Naive thymus-derived CD4-positive, alpha-beta T cell (primary cell): ENCODE measurements at regions not wholly inside any gene's neighbourhood (a gene's known extent, or its start where the extent isn't known, plus 50 kb on each side); places are given as distances from the start of the nearest gene placed in this dataset.

ENCODE experiments used
- ATAC-seq: fragments of 150-1000 bp; cut with Tn5 transposase; 2 replicates; pipeline ENCODE4 v1.10.0; 2021; ENCODE audit warnings: mild to moderate bottlenecking, moderate library complexity
- CTCF ChIA-PET: fragments of 350-600 bp; sonication (Branson Sonifier 250); formaldehyde crosslinking; loops from one replicate; lab custom pipeline; 2021; ENCODE audit warnings: antibody characterized with exemption; lab: Charles Lee
- POLR2A ChIA-PET: fragments of 350-600 bp; sonication (Branson Sonifier 250); formaldehyde crosslinking; loops from one replicate; lab custom pipeline; 2021; ENCODE audit warnings: antibody characterized with exemption, inconsistent platforms; lab: Charles Lee
- DNase-seq, 9 donors: peaks; one replicate each; pipeline versions ENCODE4 v3.0.0 to v3.0.0-alpha.2; 2020 to 2022; ENCODE audit warnings: mixed read lengths in 1 of 9
- H3K27ac ChIP-seq: one replicate; pipeline ENCODE4 v1.7.0; 2013; ENCODE audit warnings: mild to moderate bottlenecking, low read depth, low read length, moderate library complexity
- H3K27me3 ChIP-seq, 2 donors: one replicate each; pipeline ENCODE4 v1.7.0; 2013; ENCODE audit warnings: low read length in 2 of 2, mild to moderate bottlenecking in 2 of 2, moderate library complexity in 2 of 2; ENCODE audit not compliant: control insufficient read depth in 2 of 2, insufficient read depth in 2 of 2
- H3K36me3 ChIP-seq, 3 experiments: 1 replicate in 2 of 3; 2 replicates in 1 of 3; pipeline ENCODE4 v1.7.0; 2013; ENCODE audit warnings: low read length in 3 of 3, mild to moderate bottlenecking in 3 of 3, moderate library complexity in 1 of 3; ENCODE audit not compliant: insufficient read depth in 3 of 3, control insufficient read depth in 2 of 3
- H3K4me1 ChIP-seq, 2 donors: one replicate each; pipeline ENCODE4 v1.7.0; 2013; ENCODE audit warnings: low read length in 2 of 2, mild to moderate bottlenecking in 2 of 2, moderate library complexity in 1 of 2; ENCODE audit not compliant: control insufficient read depth in 2 of 2, insufficient read depth in 2 of 2
- H3K4me3 ChIP-seq: 2 replicates; pipeline ENCODE4 v1.7.0; 2013; ENCODE audit warnings: mild to moderate bottlenecking, low read length
- H3K9me3 ChIP-seq, 3 experiments: 1 replicate in 2 of 3; 2 replicates in 1 of 3; pipeline ENCODE4 v1.7.0; 2013; ENCODE audit warnings: low read length in 3 of 3; ENCODE audit not compliant: control insufficient read depth in 2 of 3
- H3K27ac Mint-ChIP-seq, 9 donors: one replicate each; pipeline ENCODE4 v1.8.0; 2020 to 2022; ENCODE audit warnings: mixed read lengths in 9 of 9, mild to moderate bottlenecking in 8 of 9, moderate library complexity in 5 of 9, inconsistent platforms in 2 of 9
- H3K27me3 Mint-ChIP-seq, 5 donors: one replicate each; pipeline ENCODE4 v1.8.0; 2021 to 2022; ENCODE audit warnings: mixed read lengths in 5 of 5, mild to moderate bottlenecking in 1 of 5
- H3K36me3 Mint-ChIP-seq, 5 donors: one replicate each; pipeline ENCODE4 v1.8.0; 2020 to 2022; ENCODE audit warnings: mixed read lengths in 5 of 5, mild to moderate bottlenecking in 3 of 5, inconsistent platforms in 1 of 5
- H3K4me1 Mint-ChIP-seq, 7 donors: one replicate each; pipeline ENCODE4 v1.8.0; 2020 to 2022; ENCODE audit warnings: mixed read lengths in 7 of 7, mild to moderate bottlenecking in 3 of 7, inconsistent platforms in 1 of 7
- H3K4me3 Mint-ChIP-seq, 10 donors: one replicate each; pipeline ENCODE4 v1.8.0; 2020 to 2022; ENCODE audit warnings: mild to moderate bottlenecking in 10 of 10, mixed read lengths in 10 of 10, moderate library complexity in 6 of 10, inconsistent platforms in 2 of 10
- H3K9me3 Mint-ChIP-seq, 11 donors: one replicate each; pipeline ENCODE4 v1.8.0; 2020 to 2022; ENCODE audit warnings: mixed read lengths in 11 of 11, mild to moderate bottlenecking in 4 of 11, inconsistent platforms in 1 of 11, moderate library complexity in 1 of 11
- intact Hi-C, 2 donors: fragments of 100-400 bp; cut with micrococcal nuclease; formaldehyde crosslinking; loops; one replicate each; pipeline ENCODE4 v1.15.1; 2023

DNA sequence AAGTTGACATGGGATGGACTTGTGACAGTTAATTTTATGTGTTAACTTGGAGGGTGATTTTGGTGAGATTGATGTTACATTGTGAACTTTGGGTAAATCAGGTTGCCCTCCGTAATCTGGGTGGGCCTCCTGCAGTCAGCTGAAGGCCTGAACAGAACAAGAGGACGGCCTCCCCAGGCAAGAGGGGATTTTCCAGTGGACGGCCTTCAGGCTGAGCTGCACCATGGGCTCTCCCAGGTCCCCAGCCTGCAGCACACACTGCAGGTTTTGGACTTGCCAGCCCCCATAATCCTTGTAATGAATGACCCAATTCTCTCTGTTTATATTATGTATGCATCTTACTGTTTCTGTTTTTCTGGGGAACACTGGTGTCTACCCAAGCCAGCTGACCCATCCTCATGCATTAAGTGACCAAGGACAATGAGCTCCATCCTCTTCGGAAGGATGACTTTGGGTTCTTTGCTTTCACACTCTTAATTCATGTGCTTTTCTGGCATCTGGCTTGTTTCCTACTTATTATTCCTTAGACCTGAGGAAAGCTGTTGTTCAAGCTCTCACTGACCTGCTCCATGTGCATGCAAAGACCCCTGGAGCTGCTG is 64.2 kb downstream of the DACT2 start:
- Mint-ChIP-seq H3K27ac (no peak overlapping the region), H3K36me3 (no peaks in the 10 kb centered on the region), H3K4me3 (no peak overlapping the region), H3K4me1 (peaks cover 0 to 3% (median 0%) of the 10 kb centered on the region in 7 donors), H3K27me3 (peaks cover 0 to 41% (median 6%) of the 10 kb centered on the region in 5 donors), H3K9me3 (peaks cover 5 to 13% (median 10%) of the 10 kb centered on the region in 11 donors)
- Histone ChIP-seq H3K27ac (no peak overlapping the region), H3K4me3 (no peak overlapping the region), H3K36me3 (no peaks in the 10 kb centered on the region), H3K27me3 (no peaks in the 10 kb centered on the region), H3K9me3 (peaks cover 0 to 7% (median 0%) of the 10 kb centered on the region in 3 experiments), H3K4me1 (no peaks in the 10 kb centered on the region)
- CTCF ChIA-PET: no interaction called here
- intact Hi-C loops: no loop called here
- POLR2A ChIA-PET: no interaction called here
- DNase-seq (no peak), ATAC-seq (no peak)

DNA sequence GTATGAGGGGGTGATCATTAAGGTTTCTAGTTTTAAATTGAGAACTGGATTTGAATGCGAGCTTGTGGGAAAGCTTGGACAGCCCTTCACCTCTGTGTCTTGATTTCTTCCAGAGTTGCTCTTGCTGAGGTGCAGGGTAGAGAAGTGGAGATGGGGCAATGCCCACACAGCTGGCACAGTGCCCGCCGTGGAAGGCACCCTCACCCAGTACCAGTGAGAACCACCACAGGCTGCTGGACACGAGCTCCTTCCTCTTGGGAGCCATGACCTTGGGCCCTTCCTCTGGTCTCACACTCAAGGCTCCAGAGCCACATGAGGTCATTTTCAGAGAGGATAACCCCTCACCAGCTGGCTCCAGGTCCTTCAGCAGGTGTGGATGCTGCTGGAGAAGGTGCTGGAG is 67.3 kb downstream of the DACT2 start:
- intact Hi-C loops: no loop called here
- Mint-ChIP-seq H3K27ac (no peak overlapping the region), H3K27me3 (peaks cover 0 to 21% (median 0%) of the 10 kb centered on the region in 5 donors), H3K36me3 (no peaks in the 10 kb centered on the region), H3K9me3 (peaks cover 0 to 13% (median 6%) of the 10 kb centered on the region in 11 donors), H3K4me3 (no peak overlapping the region), H3K4me1 (peaks cover 0 to 2% (median 0%) of the 10 kb centered on the region in 7 donors)
- POLR2A ChIA-PET: no interaction called here
- DNase-seq (no peak), ATAC-seq (no peak)
- Histone ChIP-seq H3K27ac (no peak overlapping the region), H3K27me3 (no peaks in the 10 kb centered on the region), H3K4me3 (no peak overlapping the region), H3K9me3 (peaks cover 0 to 7% (median 0%) of the 10 kb centered on the region in 3 experiments), H3K36me3 (no peaks in the 10 kb centered on the region), H3K4me1 (no peaks in the 10 kb centered on the region)
- CTCF ChIA-PET: no interaction called here

DNA sequence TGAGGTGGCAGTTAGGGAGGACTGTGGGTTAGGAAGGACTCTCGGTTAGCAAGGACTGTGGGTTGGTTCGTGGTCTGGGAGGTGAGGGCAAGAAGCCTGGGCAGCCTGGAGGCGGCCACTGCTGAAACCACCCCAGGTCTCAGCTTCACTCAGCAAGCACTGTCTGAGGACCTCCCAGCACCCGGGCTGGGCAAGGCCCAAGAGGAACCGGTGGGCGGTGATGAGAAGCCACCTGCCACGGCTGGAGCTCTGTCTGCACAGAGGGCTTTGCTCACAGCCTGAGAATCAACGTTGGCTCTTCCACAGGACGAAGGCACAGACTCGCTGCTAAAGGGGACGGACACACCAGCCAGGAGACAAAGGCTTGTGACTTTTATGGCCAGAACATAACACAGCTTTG is 69.3 kb downstream of the DACT2 start:
- no peak overlapping the region for H3K27ac ChIP-seq
- Mint-ChIP-seq H3K36me3 (no peaks in the 10 kb centered on the region), H3K27ac (no peak overlapping the region), H3K9me3 (peaks cover 0 to 8% (median 0%) of the 10 kb centered on the region in 11 donors), H3K27me3 (peaks cover 0 to 9% (median 0%) of the 10 kb centered on the region in 5 donors), H3K4me1 (no peaks in the 10 kb centered on the region), H3K4me3 (no peak overlapping the region)
- intact Hi-C loops: no loop called here
- H3K27me3 ChIP-seq: no peaks in the 10 kb centered on the region
- ChIA-PET CTCF (no interaction called here), POLR2A (no interaction called here)
- no peaks in the 10 kb centered on the region for H3K36me3 ChIP-seq
- H3K9me3 ChIP-seq: peaks cover 0 to 2% (median 0%) of the 10 kb centered on the region in 3 experiments
- H3K4me3 ChIP-seq: no peak overlapping the region
- no peaks in the 10 kb centered on the region for H3K4me1 ChIP-seq
- ATAC-seq (no peak), DNase-seq (no peak)

DNA sequence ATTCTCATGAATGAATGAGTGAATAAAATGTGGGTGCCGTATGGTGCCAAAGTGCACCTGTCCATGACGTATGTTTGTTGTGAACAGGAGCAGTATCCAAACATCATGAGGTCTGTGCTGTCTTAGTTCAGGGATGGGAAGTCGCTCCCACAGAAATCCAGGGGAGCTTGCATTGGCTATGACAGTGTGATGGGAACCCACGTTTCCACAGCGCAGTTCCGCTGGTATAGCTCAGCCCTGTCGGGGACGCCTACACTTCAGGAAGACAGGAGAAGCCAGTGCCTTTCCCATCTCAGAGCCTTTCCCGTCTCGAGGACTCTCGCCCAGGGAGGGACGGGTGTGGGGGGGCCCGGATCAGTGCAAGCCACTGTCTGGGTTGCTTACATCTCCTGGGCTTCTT is 69.8 kb downstream of the DACT2 start:
- CTCF ChIA-PET: no interaction called here
- H3K36me3 Mint-ChIP-seq: no peaks in the 10 kb centered on the region
- H3K9me3 Mint-ChIP-seq: peaks cover 0 to 5% (median 0%) of the 10 kb centered on the region in 11 donors
- Histone ChIP-seq H3K27ac (no peak overlapping the region), H3K36me3 (no peaks in the 10 kb centered on the region), H3K9me3 (no peaks in the 10 kb centered on the region), H3K4me1 (no peaks in the 10 kb centered on the region), H3K27me3 (no peaks in the 10 kb centered on the region), H3K4me3 (no peak overlapping the region)
- H3K27ac Mint-ChIP-seq: no peak overlapping the region
- no peaks in the 10 kb centered on the region for H3K4me1 Mint-ChIP-seq
- POLR2A ChIA-PET: no interaction called here
- no peak overlapping the region for H3K4me3 Mint-ChIP-seq
- intact Hi-C loops: no loop called here
- no peak for DNase-seq
- ATAC-seq: no peak
- peaks cover 0 to 9% (median 0%) of the 10 kb centered on the region in 5 donors for H3K27me3 Mint-ChIP-seq

DNA sequence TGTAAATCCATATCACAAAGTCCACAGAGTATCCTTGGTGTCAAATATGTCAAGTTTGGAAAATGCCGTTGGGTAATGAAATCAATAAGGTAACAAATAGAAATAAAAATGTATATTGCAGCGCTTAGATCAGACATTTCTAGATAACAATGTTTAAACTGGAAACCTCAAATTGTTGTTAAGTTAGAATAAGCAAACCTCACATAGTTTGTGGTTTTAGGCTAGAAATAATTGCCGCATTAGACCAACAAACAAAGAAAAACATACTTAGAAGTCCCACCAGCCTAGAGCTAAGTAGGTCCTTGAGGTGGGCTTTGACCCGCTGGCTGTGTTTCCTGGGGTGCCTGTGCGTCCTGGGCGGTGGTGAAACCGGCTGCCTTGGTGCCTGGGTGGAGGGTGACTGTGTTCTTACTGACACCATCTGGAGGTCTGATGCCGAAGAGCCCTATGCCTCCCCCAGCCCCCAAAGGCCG is 71.4 kb downstream of the DACT2 start:
- H3K27ac ChIP-seq: no peak overlapping the region
- CTCF ChIA-PET: no interaction called here
- H3K4me1 ChIP-seq: no peaks in the 10 kb centered on the region
- Mint-ChIP-seq H3K27me3 (peaks cover 0 to 9% (median 0%) of the 10 kb centered on the region in 5 donors), H3K27ac (no peak overlapping the region), H3K4me3 (no peak overlapping the region), H3K9me3 (peaks cover 0 to 3% (median 0%) of the 10 kb centered on the region in 11 donors), H3K4me1 (peaks cover 0 to 6% (median 0%) of the 10 kb centered on the region in 7 donors), H3K36me3 (no peaks in the 10 kb centered on the region)
- H3K36me3 ChIP-seq: no peaks in the 10 kb centered on the region
- intact Hi-C loops: no loop called here
- H3K27me3 ChIP-seq: no peaks in the 10 kb centered on the region
- H3K4me3 ChIP-seq: no peak overlapping the region
- DNase-seq (no peak), ATAC-seq (no peak)
- POLR2A ChIA-PET: no interaction called here
- no peaks in the 10 kb centered on the region for H3K9me3 ChIP-seq

DNA sequence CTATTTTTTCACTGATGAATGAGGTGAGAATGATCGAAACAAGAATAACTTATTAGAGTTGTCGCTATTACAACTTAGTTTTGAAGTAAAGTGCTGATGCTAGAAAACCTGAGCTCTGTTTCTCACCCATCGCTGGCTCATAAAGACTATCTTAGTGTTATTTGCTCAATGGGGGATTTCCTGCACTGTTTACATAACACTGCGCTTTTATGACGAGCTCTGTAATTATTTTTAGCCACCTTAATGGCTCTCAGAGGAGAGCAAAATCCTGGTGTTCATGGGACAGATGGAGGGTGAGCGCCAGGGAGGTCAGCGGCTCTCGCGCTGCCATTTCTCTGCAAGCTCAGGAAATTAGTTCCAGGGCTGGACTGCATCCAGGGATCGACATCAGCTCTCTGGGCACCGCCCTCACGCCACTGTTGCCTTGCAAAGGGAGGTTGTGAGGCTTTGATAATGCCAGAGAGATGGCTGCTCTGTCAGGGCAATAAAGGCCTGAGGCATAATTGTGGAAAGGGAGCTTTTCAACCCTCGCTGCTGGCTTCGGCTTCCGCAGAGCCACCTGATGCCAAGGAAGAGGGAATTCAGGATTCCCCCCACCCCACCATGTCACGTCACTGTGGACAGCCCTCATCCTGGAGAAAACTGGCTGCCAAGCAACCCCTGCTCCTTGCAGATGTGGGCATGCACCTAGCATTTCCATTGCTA is 72.0 kb downstream of the DACT2 start:
- ChIA-PET POLR2A (no interaction called here), CTCF (no interaction called here)
- H3K36me3 Mint-ChIP-seq: no peaks in the 10 kb centered on the region
- ATAC-seq (no peak), DNase-seq (no peak)
- no peak overlapping the region for H3K4me3 Mint-ChIP-seq
- intact Hi-C loops: no loop called here
- Histone ChIP-seq H3K36me3 (no peaks in the 10 kb centered on the region), H3K4me3 (no peak overlapping the region), H3K27me3 (no peaks in the 10 kb centered on the region), H3K9me3 (no peaks in the 10 kb centered on the region), H3K27ac (no peak overlapping the region), H3K4me1 (no peaks in the 10 kb centered on the region)
- H3K27me3 Mint-ChIP-seq: peaks cover 0 to 13% (median 0%) of the 10 kb centered on the region in 5 donors
- peaks cover 0 to 3% (median 0%) of the 10 kb centered on the region in 11 donors for H3K9me3 Mint-ChIP-seq
- H3K27ac Mint-ChIP-seq: no peak overlapping the region
- peaks cover 0 to 8% (median 0%) of the 10 kb centered on the region in 7 donors for H3K4me1 Mint-ChIP-seq
